ENCODE measurements at regions not wholly inside any gene's neighbourhood (a gene's known extent, or its start where the extent isn't known, plus 50 kb on each side); places are given as distances from the start of the nearest gene placed in this dataset.

GRCh38 chr14:85461432-85462133 is 68.4 kb upstream of the FLRT2 start:
- TF ChIP-seq CTCF (IDR thresholded peaks at IDR 0.05) (no peak), POLR2A (IDR thresholded peaks at IDR 0.05) (no peak), POLR2AphosphoS5 (IDR thresholded peaks at IDR 0.05) (no peak)

Measured in upper lobe of left lung (tissue), 4 donors.